Adrenal gland (tissue), 5 donors: ENCODE measurements at regions not wholly inside any gene's neighbourhood (a gene's known extent, or its start where the extent isn't known, plus 50 kb on each side); places are given as distances from the start of the nearest gene placed in this dataset.

ENCODE experiments used
- POLR2A ChIP-seq, 2 donors: fragments of 450-650 bp; IDR thresholded peaks; one replicate each; pipeline ENCODE4 v1.6.1; 2017; ENCODE audit warnings: antibody characterized with exemption in 2 of 2, mild to moderate bottlenecking in 2 of 2, moderate library complexity in 1 of 2
- TF ChIP-seq, protein P1 (sequence below), 6 experiments: fragments of 450-650 bp in 4 of 6; fragments of 200-600 bp in 2 of 6; sonication (generic) in 1 of 6; IDR thresholded peaks; 1 replicate in 5 of 6; 2 replicates in 1 of 6; pipeline versions ENCODE4 v1.5.1 to v1.8.0; 2016 to 2021; ENCODE audit warnings: antibody characterized with exemption in 6 of 6, mild to moderate bottlenecking in 2 of 6, moderate library complexity in 1 of 6
- donor health status: DM: no; HTN: no; CAD: no.

- TF ChIP-seq, protein P1, sequence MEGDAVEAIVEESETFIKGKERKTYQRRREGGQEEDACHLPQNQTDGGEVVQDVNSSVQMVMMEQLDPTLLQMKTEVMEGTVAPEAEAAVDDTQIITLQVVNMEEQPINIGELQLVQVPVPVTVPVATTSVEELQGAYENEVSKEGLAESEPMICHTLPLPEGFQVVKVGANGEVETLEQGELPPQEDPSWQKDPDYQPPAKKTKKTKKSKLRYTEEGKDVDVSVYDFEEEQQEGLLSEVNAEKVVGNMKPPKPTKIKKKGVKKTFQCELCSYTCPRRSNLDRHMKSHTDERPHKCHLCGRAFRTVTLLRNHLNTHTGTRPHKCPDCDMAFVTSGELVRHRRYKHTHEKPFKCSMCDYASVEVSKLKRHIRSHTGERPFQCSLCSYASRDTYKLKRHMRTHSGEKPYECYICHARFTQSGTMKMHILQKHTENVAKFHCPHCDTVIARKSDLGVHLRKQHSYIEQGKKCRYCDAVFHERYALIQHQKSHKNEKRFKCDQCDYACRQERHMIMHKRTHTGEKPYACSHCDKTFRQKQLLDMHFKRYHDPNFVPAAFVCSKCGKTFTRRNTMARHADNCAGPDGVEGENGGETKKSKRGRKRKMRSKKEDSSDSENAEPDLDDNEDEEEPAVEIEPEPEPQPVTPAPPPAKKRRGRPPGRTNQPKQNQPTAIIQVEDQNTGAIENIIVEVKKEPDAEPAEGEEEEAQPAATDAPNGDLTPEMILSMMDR (IDR thresholded peaks at IDR 0.05): no peak
- no peak for TF ChIP-seq POLR2A (IDR thresholded peaks at IDR 0.05)
Observed at GRCh38 chr11:13118650-13119049, 109.5 kb downstream of the RASSF10 start.
